ENCODE measurements at regions not wholly inside any gene's neighbourhood (a gene's known extent, or its start where the extent isn't known, plus 50 kb on each side); places are given as distances from the start of the nearest gene placed in this dataset.

GRCh38 chr12:115830070-115830469, 447.4 kb downstream of the MED13L start:
- POLR2A ChIA-PET (ENCODE audit: partially characterized antibody), result no interaction called here
- Histone ChIP-seq H3K56ac (replicated peaks; ENCODE audit: insufficient read length, low read depth, low read length) (no peak overlapping the region), H2AK5ac (ENCODE audit: low read depth, low read length) (no peak overlapping the region), H4K91ac (replicated peaks; ENCODE audit: insufficient read length, low read length) (no peak overlapping the region), H3K4me2 (ENCODE audit: insufficient read depth in 1 of 2, low read depth in 2 of 2, low read length in 2 of 2) (no peak overlapping the region), H2BK5ac (ENCODE audit: low read depth, low read length) (no peak overlapping the region), H2AFZ (ENCODE audit: low read length) (no peak overlapping the region), H4K5ac (ENCODE audit: insufficient read length, low read depth, low read length) (no peak overlapping the region), H3K4ac (replicated peaks; ENCODE audit: insufficient read length, low read depth, low read length) (no peak overlapping the region), H3K4me3 (ENCODE audit: extremely low read depth in 1 of 4, insufficient read depth in 2 of 4, low read depth in 3 of 4, low read length in 4 of 4) (no peak overlapping the region), H2BK120ac (replicated peaks; ENCODE audit: low read depth, low read length) (no peak overlapping the region), H3K18ac (ENCODE audit: extremely low read depth, low read length) (no peak overlapping the region), H3K23me2 (ENCODE audit: low read depth, low read length) (no peaks in the 10 kb centered on the region), H3K36me3 (ENCODE audit: control insufficient read depth in 2 of 4, insufficient read depth in 4 of 4, low read length in 3 of 4) (no peaks in the 10 kb centered on the region), H2BK20ac (ENCODE audit: low read length) (no peak overlapping the region), H3K23ac (ENCODE audit: insufficient read length) (no peak overlapping the region), H3K4me1 (replicated peaks in 1 of 4; ENCODE audit: control insufficient read depth in 3 of 4, insufficient read depth in 4 of 4, low read length in 3 of 4) (no peaks in the 10 kb centered on the region), H4K8ac (ENCODE audit: extremely low read depth, insufficient read depth, low read length) (no peak overlapping the region), H4K20me1 (replicated peaks in 1 of 2; ENCODE audit: control insufficient read depth in 1 of 2, insufficient read depth in 2 of 2, low read length in 2 of 2) (no peaks in the 10 kb centered on the region), H2BK15ac (ENCODE audit: low read length) (no peak overlapping the region), H3K14ac (ENCODE audit: insufficient read length) (no peak overlapping the region), H2BK12ac (ENCODE audit: low read depth, low read length) (no peak overlapping the region), H3K79me2 (ENCODE audit: control insufficient read depth in 1 of 2, insufficient read depth in 2 of 2, low read length in 2 of 2) (no peaks in the 10 kb centered on the region), H3K9ac (replicated peaks in 1 of 4; ENCODE audit: extremely low read depth in 1 of 4, low read depth in 3 of 4, low read length in 3 of 4) (no peak overlapping the region), H3K79me1 (ENCODE audit: low read depth, low read length) (no peaks in the 10 kb centered on the region), H3K27ac (ENCODE audit: low read depth, low read length) (no peak overlapping the region), H3K9me3 (ENCODE audit: insufficient read depth in 2 of 2, low read depth in 1 of 2, low read length in 1 of 2) (peaks cover 2 to 3% of the 10 kb centered on the region in 2 experiments; a peak in 2 of 4 replicates), H3K27me3 (replicated peaks in 1 of 4; ENCODE audit: control insufficient read depth in 3 of 4, extremely low read depth in 1 of 4, insufficient read depth in 3 of 4, low read length in 3 of 4) (no peaks in the 10 kb centered on the region)
- FAIRE-seq (no peak), DNase-seq (ENCODE audit: low read depth in 1 of 2, low spot score in 2 of 2) (no peak)
- TF ChIP-seq CHD2 (IDR thresholded peaks at IDR 0.05; ENCODE audit: low read length) (no peak), YY1 (IDR thresholded peaks at IDR 0.05; ENCODE audit: low read depth, low read length) (no peak), KDM1A (IDR thresholded peaks at IDR 0.05; ENCODE audit: borderline replicate concordance, low read length) (no peak), EGR1 (IDR thresholded peaks at IDR 0.05; ENCODE audit: borderline replicate concordance, low read depth, low read length) (no peak), CBX8 (IDR thresholded peaks at IDR 0.05; ENCODE audit: borderline replicate concordance, low read depth, low read length) (no peak), JUND (IDR thresholded peaks at IDR 0.05; ENCODE audit: low read length) (no peak), TAF7 (optimal IDR thresholded peaks at IDR 0.05; ENCODE audit: borderline replicate concordance, low read depth, low read length) (no peak)
- 84% methylated on average over 3 of the region's 3 CpGs; no CpG with 5 or more reads in 1 of the 2 experiments for WGBS, 2 experiments (ENCODE audit: extremely low coverage in 1 of 2, insufficient coverage in 1 of 2, insufficient read length in 1 of 2, insufficient replicate concordance in 2 of 2, low coverage in 1 of 2, low lambda C conversion rate in 2 of 2, missing lambda C conversion rate in 1 of 2)
- CTCF ChIA-PET (ENCODE audit: partially characterized antibody), result interaction anchor here (1.0 to 1.5 kb wide), 4 partner anchors 9 to 117 kb away, joined by 4 to 6 read pairs (median 5); no protein-coding TSS in a partner anchor

Data from H1 (cell line).